Stimulated activated CD4-positive, alpha-beta T cell treated with anti-CD3 and anti-CD28 coated beads, Interleukin-2, amount 100 ng/mL, for 48 hours (primary cell): ENCODE measurements at regions not wholly inside any gene's neighbourhood (a gene's known extent, or its start where the extent isn't known, plus 50 kb on each side); places are given as distances from the start of the nearest gene placed in this dataset.

Source experiments
- DNase-seq, 2 donors: peaks; one replicate each; pipeline ENCODE4 v3.0.0-alpha.2; 2020

GRCh38 chr20:57908704-57909630 lies 199.2 kb upstream of the PMEPA1 start:
- DNase-seq: no peak

DNA sequence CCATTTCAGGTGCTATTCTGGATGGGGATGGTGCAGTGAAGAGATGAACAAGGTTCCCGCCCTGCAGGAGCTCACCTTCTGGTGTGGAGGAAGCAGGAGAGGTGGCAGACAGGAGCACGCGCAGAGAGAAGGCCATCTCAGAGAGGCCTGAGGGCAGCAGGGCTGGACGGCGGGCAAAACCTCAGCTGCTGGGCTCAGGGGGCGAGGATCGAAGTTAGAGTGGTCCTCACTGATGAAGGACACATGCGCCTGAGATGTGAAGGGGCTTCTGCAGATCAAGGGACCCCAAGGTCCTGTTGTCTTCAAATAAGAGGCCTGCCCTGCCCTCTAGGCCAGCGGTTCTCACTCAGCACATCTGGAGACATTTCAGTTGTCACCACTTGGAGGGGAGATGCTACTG lies 198.4 kb upstream of the PMEPA1 start:
- DNase-seq: no peak

- no peak for DNase-seq
These were observed 197.6 kb upstream of the PMEPA1 start for GRCh38 chr20:57907131-57908000.

DNA sequence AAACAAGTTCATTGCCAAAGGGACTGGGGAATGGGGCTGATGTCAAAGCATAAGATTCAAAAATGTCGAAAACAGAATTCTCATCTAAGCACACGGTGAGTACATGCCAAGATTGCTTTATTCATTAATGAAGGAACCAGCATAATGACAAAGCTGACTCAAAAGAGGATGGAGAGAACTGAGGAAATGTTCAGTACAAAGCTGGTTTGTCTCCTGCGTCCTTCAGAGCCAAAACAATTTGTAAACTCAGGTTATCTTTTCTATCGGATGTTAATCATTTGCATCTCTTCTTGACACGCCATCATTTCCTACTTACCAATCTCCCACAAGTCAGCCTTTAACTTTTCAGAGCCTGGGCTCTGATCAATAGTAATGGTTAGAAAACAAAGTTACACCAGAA lies 195.6 kb upstream of the PMEPA1 start:
- DNase-seq: no peak

DNA sequence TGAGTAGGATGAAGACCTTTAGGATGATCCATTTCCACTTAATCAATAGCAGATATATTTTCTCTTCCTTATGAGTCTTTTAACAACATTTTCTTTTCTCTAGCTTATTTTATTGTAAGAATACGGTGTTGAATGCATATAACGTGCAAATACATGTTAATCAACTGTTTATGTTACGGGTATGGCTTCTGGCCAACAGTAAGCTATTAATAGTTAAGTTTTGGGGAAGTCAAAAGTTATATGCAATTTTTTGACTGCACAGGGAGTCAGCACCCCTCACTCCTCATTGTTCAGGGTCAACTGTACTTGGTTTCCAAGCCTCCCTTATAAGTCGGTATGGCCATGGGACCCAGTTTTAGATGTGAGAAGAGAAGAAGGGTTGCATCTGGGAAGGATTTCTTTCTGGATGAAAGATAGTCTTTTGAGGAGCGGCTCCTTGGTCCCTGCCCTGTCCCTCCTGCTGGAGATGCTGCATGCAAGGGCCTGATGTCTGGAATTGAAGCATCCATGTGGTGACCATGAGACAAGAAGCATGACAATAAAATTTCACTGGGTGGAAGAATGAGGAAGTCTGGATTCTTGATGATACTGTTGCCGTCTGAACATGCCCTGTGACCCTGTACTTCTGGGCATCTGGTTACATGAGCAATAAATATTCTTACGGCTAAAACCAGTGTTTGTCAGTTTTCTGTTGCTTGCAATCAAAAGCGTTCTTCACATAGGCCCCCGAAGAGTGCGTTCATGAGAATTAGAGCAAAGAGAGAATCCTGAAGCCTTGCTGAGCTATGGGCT lies 194.7 kb upstream of the PMEPA1 start:
- DNase-seq: no peak

- no peak for DNase-seq
These were observed 192.7 kb upstream of the PMEPA1 start for GRCh38 chr20:57902473-57902872.

- DNase-seq: no peak
These were observed 191.7 kb upstream of the PMEPA1 start for GRCh38 chr20:57901526-57901925.

- DNase-seq: no peak
These were observed 190.6 kb upstream of the PMEPA1 start for GRCh38 chr20:57900226-57900905.

- no peak for DNase-seq
These were observed 189.7 kb upstream of the PMEPA1 start for GRCh38 chr20:57899554-57899953.

DNA sequence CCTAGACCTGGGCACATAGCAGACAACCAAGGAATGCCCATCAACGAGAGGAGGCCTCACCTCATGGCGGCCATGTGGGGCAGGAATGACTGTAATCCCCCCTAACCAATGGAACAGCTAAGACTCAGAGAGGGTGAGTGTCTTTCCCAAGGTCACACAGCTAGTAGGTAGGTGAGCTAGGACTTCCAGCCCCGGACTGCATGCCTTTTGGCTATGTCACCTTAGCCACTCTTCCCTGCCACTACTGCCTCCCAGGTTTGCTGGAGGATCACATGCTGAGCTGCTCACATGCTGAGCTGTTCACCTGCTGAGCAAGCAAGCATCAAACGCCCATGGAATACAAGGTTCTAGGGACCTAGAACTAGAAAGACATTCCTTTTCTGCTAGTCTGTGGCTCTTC lies 188.5 kb upstream of the PMEPA1 start:
- no peak for DNase-seq

- DNase-seq: no peak
These were observed 188.1 kb upstream of the PMEPA1 start for GRCh38 chr20:57897891-57898290.

DNA sequence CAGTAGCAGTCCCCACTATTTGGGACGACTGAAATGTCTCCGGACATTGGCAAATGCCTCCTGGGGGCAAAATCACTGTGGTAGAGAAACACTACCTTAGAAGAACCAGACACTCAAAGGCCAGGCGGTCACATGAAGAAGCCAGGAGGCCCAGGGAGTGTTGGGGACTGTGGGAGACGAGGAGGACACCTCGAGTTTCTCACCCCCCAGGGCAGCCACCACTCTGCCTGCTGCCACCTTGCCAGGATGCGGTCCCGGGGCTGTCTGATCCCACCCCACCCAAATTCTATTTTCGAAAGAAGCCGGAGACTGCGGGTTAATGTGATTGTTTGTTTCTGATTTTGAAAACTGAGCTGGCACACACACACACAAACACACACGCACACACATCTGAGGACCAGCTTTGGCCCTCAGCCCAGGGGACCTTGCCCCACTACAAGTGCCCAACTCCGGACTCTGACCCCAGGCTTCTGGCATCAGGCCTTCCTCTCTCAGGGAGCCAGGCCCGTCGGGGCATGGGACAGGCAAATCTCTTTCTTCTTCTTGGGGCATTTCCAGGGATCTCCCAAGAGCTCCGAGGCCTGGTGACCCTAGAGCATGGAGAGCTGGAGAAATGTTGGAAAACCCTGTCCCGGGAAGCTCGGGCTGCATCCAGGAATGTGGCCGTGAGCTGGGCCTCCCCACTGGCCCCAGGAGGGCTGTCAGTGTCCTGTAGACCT lies 187.5 kb upstream of the PMEPA1 start:
- DNase-seq: no peak

- no peak for DNase-seq
These were observed 186.7 kb upstream of the PMEPA1 start for GRCh38 chr20:57896563-57896962.

DNA sequence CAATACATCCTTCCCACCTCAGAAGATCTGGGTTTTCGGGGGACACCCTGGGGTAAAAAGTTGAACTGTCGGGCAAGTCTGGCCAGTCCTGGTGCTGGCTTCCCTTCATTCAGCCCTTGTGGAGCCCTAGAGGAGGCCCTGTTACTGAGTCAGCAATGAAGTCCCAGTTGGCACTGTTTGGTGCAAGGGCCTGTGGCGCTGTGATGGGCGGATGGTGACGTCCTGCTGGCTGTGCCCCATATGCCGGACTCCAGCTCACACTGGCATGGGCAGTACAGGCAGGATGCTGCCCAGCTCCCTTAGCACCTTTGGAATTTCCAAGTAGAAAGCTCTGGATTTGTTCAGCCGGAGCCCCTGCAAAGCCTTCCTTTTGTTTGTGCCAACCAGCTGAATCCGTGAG lies 186.2 kb upstream of the PMEPA1 start:
- DNase-seq: no peak

- DNase-seq: no peak
These were observed 185.5 kb upstream of the PMEPA1 start for GRCh38 chr20:57895161-57895855.

GRCh38 chr20:57894522-57894921 lies 184.7 kb upstream of the PMEPA1 start:
- no peak for DNase-seq

- no peak for DNase-seq
These were observed 184.3 kb upstream of the PMEPA1 start for GRCh38 chr20:57894096-57894495.

GRCh38 chr20:57893366-57893999 lies 183.7 kb upstream of the PMEPA1 start:
- DNase-seq: no peak

DNA sequence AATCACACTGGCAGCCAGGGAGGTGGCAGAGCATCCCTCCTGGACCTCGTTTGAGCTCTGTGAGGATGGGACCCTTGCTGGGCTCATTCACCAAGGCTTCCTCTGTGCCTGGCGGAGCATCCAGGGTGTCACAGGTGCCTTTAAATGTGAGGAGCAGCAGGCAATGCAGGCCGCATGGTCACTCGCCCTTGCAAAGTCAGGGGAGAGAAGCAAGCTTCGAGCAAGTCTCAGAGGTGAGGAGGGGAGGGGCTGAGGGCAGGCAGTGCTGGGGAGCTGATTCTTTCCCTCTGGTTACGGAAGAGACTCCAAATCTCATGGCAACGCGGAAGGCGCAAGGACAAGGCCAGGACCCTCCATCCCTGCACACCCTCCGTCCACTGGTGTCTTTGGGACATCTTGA lies 182.7 kb upstream of the PMEPA1 start:
- DNase-seq: no peak

DNA sequence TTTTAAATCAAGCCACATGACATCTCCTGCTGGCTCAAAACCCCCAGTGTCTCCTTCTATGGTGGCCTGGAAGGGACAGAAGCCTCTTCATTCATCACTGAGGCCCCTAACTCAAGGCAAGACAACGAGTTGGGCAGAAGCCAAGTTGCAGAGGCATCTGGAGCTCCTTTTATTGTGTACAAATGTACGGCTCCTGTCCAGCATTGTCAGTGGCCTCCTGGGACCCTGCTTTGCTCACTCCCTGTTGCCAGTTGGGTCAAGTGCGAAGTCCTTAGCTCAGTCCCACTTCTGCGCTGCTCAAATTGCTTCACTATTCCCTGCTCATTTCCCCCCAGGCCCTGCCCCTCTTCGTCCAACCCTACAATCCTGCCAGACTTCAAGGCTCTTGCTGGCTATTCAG lies 181.2 kb upstream of the PMEPA1 start:
- DNase-seq: no peak
